ENCODE measurements at regions not wholly inside any gene's neighbourhood (a gene's known extent, or its start where the extent isn't known, plus 50 kb on each side); places are given as distances from the start of the nearest gene placed in this dataset.
"Not testable (repeated sequence)": the region's sequence is repeated elsewhere in the genome, so short reads cannot be mapped to it uniquely, and the experiment has no call there.

GRCh38 chr14:66273261-66273832 lies 212.8 kb upstream of the CCDC196 start:
- H3K27ac ChIP-seq (ENCODE audit: low read depth, low read length), result no peak overlapping the region
- intact Hi-C loops (cut with micrococcal nuclease), result no loop called here
- H3K36me3 ChIP-seq (ENCODE audit: control insufficient read depth in 2 of 3, insufficient read depth in 3 of 3, low read length in 3 of 3), result no peaks in the 10 kb centered on the region
- H3K9me3 ChIP-seq (ENCODE audit: control insufficient read depth in 2 of 3, low read length in 3 of 3), result no peaks in the 10 kb centered on the region
- H3K4me3 ChIP-seq (ENCODE audit: low read length), result no peak overlapping the region
- Mint-ChIP-seq H3K4me1 (no peaks in the 10 kb centered on the region), H3K36me3 (peaks cover 0 to 14% (median 0%) of the 10 kb centered on the region in 5 donors), H3K4me3 (no peak overlapping the region), H3K27ac (no peak overlapping the region), H3K27me3 (peaks cover 0 to 9% (median 0%) of the 10 kb centered on the region in 5 donors), H3K9me3 (peaks cover 0 to 5% (median under 1%) of the 10 kb centered on the region in 11 donors)
- ATAC-seq (no peak), DNase-seq (no peak)
- CTCF ChIA-PET, result no interaction called here
- no peaks in the 10 kb centered on the region for H3K4me1 ChIP-seq (ENCODE audit: control insufficient read depth in 2 of 2, insufficient read depth in 2 of 2, low read length in 2 of 2)
- peaks cover 0 to 3% of the 10 kb centered on the region in 2 donors for H3K27me3 ChIP-seq (ENCODE audit: control insufficient read depth in 2 of 2, insufficient read depth in 2 of 2, low read length in 2 of 2)
- POLR2A ChIA-PET, result no interaction called here

GRCh38 chr14:66278418-66278817 lies 207.8 kb upstream of the CCDC196 start:
- intact Hi-C loops (cut with micrococcal nuclease); DNase-seq; H3K36me3 ChIP-seq (ENCODE audit: control insufficient read depth in 2 of 3, insufficient read depth in 3 of 3, low read length in 3 of 3); ATAC-seq; H3K27ac Mint-ChIP-seq; H3K4me1 Mint-ChIP-seq; H3K4me3 Mint-ChIP-seq; H3K27ac ChIP-seq (ENCODE audit: low read depth, low read length); H3K27me3 Mint-ChIP-seq; H3K4me3 ChIP-seq (ENCODE audit: low read length); H3K4me1 ChIP-seq (ENCODE audit: control insufficient read depth in 2 of 2, insufficient read depth in 2 of 2, low read length in 2 of 2); CTCF ChIA-PET; POLR2A ChIA-PET; H3K27me3 ChIP-seq (ENCODE audit: control insufficient read depth in 2 of 2, insufficient read depth in 2 of 2, low read length in 2 of 2); H3K9me3 ChIP-seq (ENCODE audit: control insufficient read depth in 2 of 3, low read length in 3 of 3): not testable (repeated sequence)
- Mint-ChIP-seq H3K36me3 (peaks cover 0 to 15% (median 10%) of the 10 kb centered on the region in 5 donors), H3K9me3 (peaks cover 3 to 17% (median 9%) of the 10 kb centered on the region in 11 donors)

- H3K4me3 ChIP-seq (ENCODE audit: low read length), result no peak overlapping the region
- ChIA-PET CTCF (no interaction called here), POLR2A (no interaction called here)
- Mint-ChIP-seq H3K9me3 (peaks cover 3 to 17% (median 9%) of the 10 kb centered on the region in 11 donors), H3K36me3 (peaks cover 0 to 15% (median 4%) of the 10 kb centered on the region in 5 donors), H3K27ac (no peak overlapping the region), H3K27me3 (peaks cover 0 to 7% (median 0%) of the 10 kb centered on the region in 5 donors), H3K4me3 (no peak overlapping the region), H3K4me1 (no peaks in the 10 kb centered on the region)
- no peak overlapping the region for H3K27ac ChIP-seq (ENCODE audit: low read depth, low read length)
- H3K4me1 ChIP-seq (ENCODE audit: control insufficient read depth in 2 of 2, insufficient read depth in 2 of 2, low read length in 2 of 2), result no peaks in the 10 kb centered on the region
- intact Hi-C loops (cut with micrococcal nuclease), result no loop called here
- no peaks in the 10 kb centered on the region for H3K9me3 ChIP-seq (ENCODE audit: control insufficient read depth in 2 of 3, low read length in 3 of 3)
- DNase-seq, result no peak
- no peaks in the 10 kb centered on the region for H3K36me3 ChIP-seq (ENCODE audit: control insufficient read depth in 2 of 3, insufficient read depth in 3 of 3, low read length in 3 of 3)
- no peak for ATAC-seq
- H3K27me3 ChIP-seq (ENCODE audit: control insufficient read depth in 2 of 2, insufficient read depth in 2 of 2, low read length in 2 of 2), result peaks cover 0 to 3% of the 10 kb centered on the region in 2 donors
Measured at GRCh38 chr14:66281036-66281776, 205.0 kb upstream of the CCDC196 start.

- no peak overlapping the region for H3K4me3 Mint-ChIP-seq
Measured at GRCh38 chr14:66284346-66284745, 201.8 kb upstream of the CCDC196 start.

GRCh38 chr14:66288511-66288910 lies 197.7 kb upstream of the CCDC196 start:
- Mint-ChIP-seq H3K27ac (no peak overlapping the region), H3K9me3 (peaks cover 0 to 9% (median 2%) of the 10 kb centered on the region in 11 donors), H3K4me1 (peaks cover 0 to under 1% (median 0%) of the 10 kb centered on the region in 7 donors), H3K36me3 (peaks cover 0 to 5% (median 0%) of the 10 kb centered on the region in 5 donors), H3K4me3 (no peak overlapping the region), H3K27me3 (peaks cover 0 to 4% (median 0%) of the 10 kb centered on the region in 5 donors)
- Histone ChIP-seq H3K27ac (ENCODE audit: low read depth, low read length) (no peak overlapping the region), H3K4me3 (ENCODE audit: low read length) (no peak overlapping the region), H3K4me1 (ENCODE audit: control insufficient read depth in 2 of 2, insufficient read depth in 2 of 2, low read length in 2 of 2) (no peaks in the 10 kb centered on the region), H3K36me3 (ENCODE audit: control insufficient read depth in 2 of 3, insufficient read depth in 3 of 3, low read length in 3 of 3) (no peaks in the 10 kb centered on the region), H3K27me3 (ENCODE audit: control insufficient read depth in 2 of 2, insufficient read depth in 2 of 2, low read length in 2 of 2) (no peaks in the 10 kb centered on the region), H3K9me3 (ENCODE audit: control insufficient read depth in 2 of 3, low read length in 3 of 3) (no peaks in the 10 kb centered on the region)
- ChIA-PET CTCF (no interaction called here), POLR2A (no interaction called here)
- ATAC-seq, result no peak
- DNase-seq, result no peak
- intact Hi-C loops (cut with micrococcal nuclease), result no loop called here

More at GRCh38 chr14:66284346-66284745, 201.8 kb upstream of the CCDC196 start:
- H3K27me3 Mint-ChIP-seq, result peaks cover 0 to 2% (median 0%) of the 10 kb centered on the region in 5 donors
- POLR2A ChIA-PET, result no interaction called here
- intact Hi-C loops (cut with micrococcal nuclease), result no loop called here
- H3K36me3 Mint-ChIP-seq, result peaks cover 0 to 20% (median 4%) of the 10 kb centered on the region in 5 donors
- Histone ChIP-seq H3K36me3 (ENCODE audit: control insufficient read depth in 2 of 3, insufficient read depth in 3 of 3, low read length in 3 of 3) (no peaks in the 10 kb centered on the region), H3K9me3 (ENCODE audit: control insufficient read depth in 2 of 3, low read length in 3 of 3) (no peaks in the 10 kb centered on the region), H3K27ac (ENCODE audit: low read depth, low read length) (no peak overlapping the region), H3K27me3 (ENCODE audit: control insufficient read depth in 2 of 2, insufficient read depth in 2 of 2, low read length in 2 of 2) (no peaks in the 10 kb centered on the region), H3K4me3 (ENCODE audit: low read length) (no peak overlapping the region), H3K4me1 (ENCODE audit: control insufficient read depth in 2 of 2, insufficient read depth in 2 of 2, low read length in 2 of 2) (no peaks in the 10 kb centered on the region)
- peaks cover 0 to 18% (median 6%) of the 10 kb centered on the region in 11 donors for H3K9me3 Mint-ChIP-seq
- ATAC-seq, result no peak
- no peaks in the 10 kb centered on the region for H3K4me1 Mint-ChIP-seq
- no peak for DNase-seq
- no peak overlapping the region for H3K27ac Mint-ChIP-seq
- CTCF ChIA-PET, result no interaction called here

- H3K36me3 Mint-ChIP-seq, result peaks cover 0 to 9% (median 3%) of the 10 kb centered on the region in 5 donors
- H3K4me3 ChIP-seq (ENCODE audit: low read length), result no peak overlapping the region
- intact Hi-C loops (cut with micrococcal nuclease), result no loop called here
- H3K9me3 Mint-ChIP-seq, result peaks cover 0 to 10% (median 4%) of the 10 kb centered on the region in 11 donors
- no peak overlapping the region for H3K27ac ChIP-seq (ENCODE audit: low read depth, low read length)
- H3K4me1 ChIP-seq (ENCODE audit: control insufficient read depth in 2 of 2, insufficient read depth in 2 of 2, low read length in 2 of 2), result no peaks in the 10 kb centered on the region
- ChIA-PET CTCF (no interaction called here), POLR2A (no interaction called here)
- H3K27me3 ChIP-seq (ENCODE audit: control insufficient read depth in 2 of 2, insufficient read depth in 2 of 2, low read length in 2 of 2), result no peaks in the 10 kb centered on the region
- no peak for ATAC-seq
- H3K36me3 ChIP-seq (ENCODE audit: control insufficient read depth in 2 of 3, insufficient read depth in 3 of 3, low read length in 3 of 3), result no peaks in the 10 kb centered on the region
- DNase-seq, result no peak
- H3K4me1 Mint-ChIP-seq, result peaks cover 0 to 5% (median 0%) of the 10 kb centered on the region in 7 donors
- H3K4me3 Mint-ChIP-seq, result no peak overlapping the region
- peaks cover 0 to 4% (median 0%) of the 10 kb centered on the region in 5 donors for H3K27me3 Mint-ChIP-seq
- H3K9me3 ChIP-seq (ENCODE audit: control insufficient read depth in 2 of 3, low read length in 3 of 3), result no peaks in the 10 kb centered on the region
- no peak overlapping the region for H3K27ac Mint-ChIP-seq
Measured at GRCh38 chr14:66291756-66292155, 194.4 kb upstream of the CCDC196 start.

Measured in naive thymus-derived CD4-positive, alpha-beta T cell (primary cell).